ENCODE measurements at regions not wholly inside any gene's neighbourhood (a gene's known extent, or its start where the extent isn't known, plus 50 kb on each side); places are given as distances from the start of the nearest gene placed in this dataset.

GRCh38 chr1:68788762-68789161 is 291.9 kb upstream of the DEPDC1 start:
- no peak for TF ChIP-seq USF1 (IDR thresholded peaks at IDR 0.05; ENCODE audit: borderline replicate concordance, low read depth)

GRCh38 chr1:68791800-68792199 is 294.9 kb upstream of the DEPDC1 start:
- no peak overlapping the region for H3K9ac ChIP-seq
- H3K27me3 ChIP-seq (ENCODE audit: insufficient read depth), result no peaks in the 10 kb centered on the region
- H3K4me3 ChIP-seq (ENCODE audit: low read depth in 2 of 2, low read length in 1 of 2), result no peak overlapping the region
- H3F3A ChIP-seq (replicated peaks; ENCODE audit: insufficient read depth), result no peaks in the 10 kb centered on the region
- H3K27ac ChIP-seq (ENCODE audit: low read depth in 2 of 2, low read length in 1 of 2), result no peak overlapping the region
- no peaks in the 10 kb centered on the region for H3K9me2 ChIP-seq
- no peak for DNase-seq
- H2AFZ ChIP-seq (ENCODE audit: low read depth), result no peak overlapping the region
- no peak overlapping the region for H3K4me2 ChIP-seq
- ChIA-PET POLR2A (no interaction called here), CTCF (no interaction called here)
- H3K36me3 ChIP-seq (replicated peaks in 1 of 2; ENCODE audit: control insufficient read depth in 1 of 2, insufficient read depth in 2 of 2, low read length in 1 of 2), result no peaks in the 10 kb centered on the region
- H3K9me3 ChIP-seq, result no peaks in the 10 kb centered on the region
- WGBS (ENCODE audit: low lambda C conversion rate), result 50% methylated on average over 3 of the region's 3 CpGs
- TF ChIP-seq CHD2 (IDR thresholded peaks at IDR 0.05; ENCODE audit: low read length, partially characterized antibody) (no peak), JUND (IDR thresholded peaks at IDR 0.05) (no peak), SMC3 (IDR thresholded peaks at IDR 0.05; ENCODE audit: low read depth, low read length) (no peak)
- H4K20me1 ChIP-seq (ENCODE audit: insufficient read depth), result no peaks in the 10 kb centered on the region
- no peaks in the 10 kb centered on the region for H3K4me1 ChIP-seq (ENCODE audit: control insufficient read depth in 1 of 2, insufficient read depth in 2 of 2, low read depth in 1 of 2, low read length in 1 of 2)
- no peaks in the 10 kb centered on the region for H3K79me2 ChIP-seq (ENCODE audit: insufficient read depth)

More at GRCh38 chr1:68788762-68789161, 291.9 kb upstream of the DEPDC1 start:
- no peak overlapping the region for H3K9ac ChIP-seq
- ChIA-PET POLR2A (no interaction called here), CTCF (no interaction called here)
- no peaks in the 10 kb centered on the region for H3K36me3 ChIP-seq (replicated peaks in 1 of 2; ENCODE audit: control insufficient read depth in 1 of 2, insufficient read depth in 2 of 2, low read length in 1 of 2)
- no peaks in the 10 kb centered on the region for H3K9me3 ChIP-seq
- DNase-seq, result no peak
- WGBS (ENCODE audit: low lambda C conversion rate), result 13% methylated on average over 1 of the region's 1 CpG
- H3K27ac ChIP-seq (ENCODE audit: low read depth in 2 of 2, low read length in 1 of 2), result no peak overlapping the region
- no peaks in the 10 kb centered on the region for H3K79me2 ChIP-seq (ENCODE audit: insufficient read depth)
- no peaks in the 10 kb centered on the region for H3F3A ChIP-seq (replicated peaks; ENCODE audit: insufficient read depth)
- no peaks in the 10 kb centered on the region for H4K20me1 ChIP-seq (ENCODE audit: insufficient read depth)
- no peaks in the 10 kb centered on the region for H3K9me2 ChIP-seq
- no peak overlapping the region for H3K4me2 ChIP-seq
- H3K4me1 ChIP-seq (ENCODE audit: control insufficient read depth in 1 of 2, insufficient read depth in 2 of 2, low read depth in 1 of 2, low read length in 1 of 2), result no peaks in the 10 kb centered on the region
- no peak overlapping the region for H3K4me3 ChIP-seq (ENCODE audit: low read depth in 2 of 2, low read length in 1 of 2)
- H3K27me3 ChIP-seq (ENCODE audit: insufficient read depth), result no peaks in the 10 kb centered on the region
- H2AFZ ChIP-seq (ENCODE audit: low read depth), result no peak overlapping the region

GRCh38 chr1:68795956-68796355 is 299.1 kb upstream of the DEPDC1 start:
- ChIA-PET POLR2A (no interaction called here), CTCF (no interaction called here)
- no peak for TF ChIP-seq CTCF (IDR thresholded peaks at IDR 0.05)
- TF ChIP-seq NFIC (IDR thresholded peaks at IDR 0.05; ENCODE audit: borderline replicate concordance), result no peak
- no peak for TF ChIP-seq USF1 (IDR thresholded peaks at IDR 0.05; ENCODE audit: borderline replicate concordance, low read depth)
- TF ChIP-seq YY1 (IDR thresholded peaks at IDR 0.05; ENCODE audit: low read depth), result no peak
- no peak for TF ChIP-seq GABPA (IDR thresholded peaks at IDR 0.05; ENCODE audit: low read depth)
- no peak for TF ChIP-seq REST (IDR thresholded peaks at IDR 0.05; ENCODE audit: low read depth, low read length)
- TF ChIP-seq FOSL2 (IDR thresholded peaks at IDR 0.05; ENCODE audit: borderline replicate concordance, low read depth), result no peak
- TF ChIP-seq JUND (IDR thresholded peaks at IDR 0.05), result no peak
- no peak for TF ChIP-seq TAF1 (IDR thresholded peaks at IDR 0.05; ENCODE audit: borderline replicate concordance, low read depth, low read length)
- no peak for TF ChIP-seq RXRA (IDR thresholded peaks at IDR 0.05; ENCODE audit: borderline replicate concordance, low read depth)
- TF ChIP-seq POLR2AphosphoS5 (IDR thresholded peaks at IDR 0.05; ENCODE audit: low read depth, low read length), result no peak
- TF ChIP-seq EP300 (IDR thresholded peaks at IDR 0.05; ENCODE audit: borderline replicate concordance in 1 of 2, low read depth in 1 of 2, low read length in 1 of 2), result no peak
- TF ChIP-seq USF2 (IDR thresholded peaks at IDR 0.05; ENCODE audit: borderline replicate concordance, low read depth, low read length), result no peak

More at GRCh38 chr1:68795956-68796355, 299.1 kb upstream of the DEPDC1 start:
- H3K4me1 ChIP-seq (ENCODE audit: control insufficient read depth in 1 of 2, insufficient read depth in 2 of 2, low read depth in 1 of 2, low read length in 1 of 2), result no peaks in the 10 kb centered on the region
- H3K9me3 ChIP-seq, result no peaks in the 10 kb centered on the region
- H3K79me2 ChIP-seq (ENCODE audit: insufficient read depth), result no peaks in the 10 kb centered on the region
- DNase-seq, result no peak
- no peak overlapping the region for H3K27ac ChIP-seq (ENCODE audit: low read depth in 2 of 2, low read length in 1 of 2)
- H3K9me2 ChIP-seq, result no peaks in the 10 kb centered on the region
- no peak overlapping the region for H3K4me3 ChIP-seq (ENCODE audit: low read depth in 2 of 2, low read length in 1 of 2)
- H4K20me1 ChIP-seq (ENCODE audit: insufficient read depth), result no peaks in the 10 kb centered on the region
- no peak overlapping the region for H3K4me2 ChIP-seq
- H3K36me3 ChIP-seq (replicated peaks in 1 of 2; ENCODE audit: control insufficient read depth in 1 of 2, insufficient read depth in 2 of 2, low read length in 1 of 2), result no peaks in the 10 kb centered on the region
- no peak overlapping the region for H2AFZ ChIP-seq (ENCODE audit: low read depth)
- no peak overlapping the region for H3K9ac ChIP-seq
- H3F3A ChIP-seq (replicated peaks; ENCODE audit: insufficient read depth), result no peaks in the 10 kb centered on the region
- no peaks in the 10 kb centered on the region for H3K27me3 ChIP-seq (ENCODE audit: insufficient read depth)

Data from SK-N-SH (cell line).